PFSK-1 (cell line): ENCODE measurements at regions not wholly inside any gene's neighbourhood (a gene's known extent, or its start where the extent isn't known, plus 50 kb on each side); places are given as distances from the start of the nearest gene placed in this dataset.

Experiments used
- POLR2AphosphoS5 ChIP-seq: IDR thresholded peaks from 2 replicates; pipeline ENCODE4 v1.6.1; 2012; ENCODE audit warnings: low read depth, mild to moderate bottlenecking, control low read depth, low read length, moderate library complexity
- REST ChIP-seq, 2 experiments: IDR thresholded peaks; 2 replicates each; pipeline versions ENCODE4 v1.6.1 to v1.8.0; 2011 to 2012; ENCODE audit warnings: low read depth in 2 of 2, low read length in 2 of 2, control low read depth in 1 of 2, inconsistent platforms in 1 of 2, mild to moderate bottlenecking in 1 of 2, moderate library complexity in 1 of 2; ENCODE audit not compliant: insufficient read depth in 1 of 2
- SIN3A ChIP-seq: IDR thresholded peaks from 2 replicates; pipeline ENCODE4 v1.6.1; 2012; ENCODE audit warnings: mild to moderate bottlenecking, low read length, moderate library complexity, borderline replicate concordance; ENCODE audit not compliant: insufficient read depth

GRCh38 chr13:29931696-29932095 lies 81.3 kb upstream of the UBL3 start:
- TF ChIP-seq POLR2AphosphoS5: no peak
- TF ChIP-seq SIN3A: no peak
- no peak for TF ChIP-seq REST (IDR thresholded peaks at IDR 0.05; ENCODE audit: insufficient read depth in 1 of 2, low read depth in 2 of 2, low read length in 2 of 2)
